DMS153 (cell line): ENCODE measurements at regions not wholly inside any gene's neighbourhood (a gene's known extent, or its start where the extent isn't known, plus 50 kb on each side); places are given as distances from the start of the nearest gene placed in this dataset.
"Not testable (repeated sequence)": the region's sequence is repeated elsewhere in the genome, so short reads cannot be mapped to it uniquely, and the experiment has no call there.

Experiments
- DNase-seq: peaks from one replicate; lab custom pipeline; 2025; lab: John Stamatoyannopoulos, UW

DNA sequence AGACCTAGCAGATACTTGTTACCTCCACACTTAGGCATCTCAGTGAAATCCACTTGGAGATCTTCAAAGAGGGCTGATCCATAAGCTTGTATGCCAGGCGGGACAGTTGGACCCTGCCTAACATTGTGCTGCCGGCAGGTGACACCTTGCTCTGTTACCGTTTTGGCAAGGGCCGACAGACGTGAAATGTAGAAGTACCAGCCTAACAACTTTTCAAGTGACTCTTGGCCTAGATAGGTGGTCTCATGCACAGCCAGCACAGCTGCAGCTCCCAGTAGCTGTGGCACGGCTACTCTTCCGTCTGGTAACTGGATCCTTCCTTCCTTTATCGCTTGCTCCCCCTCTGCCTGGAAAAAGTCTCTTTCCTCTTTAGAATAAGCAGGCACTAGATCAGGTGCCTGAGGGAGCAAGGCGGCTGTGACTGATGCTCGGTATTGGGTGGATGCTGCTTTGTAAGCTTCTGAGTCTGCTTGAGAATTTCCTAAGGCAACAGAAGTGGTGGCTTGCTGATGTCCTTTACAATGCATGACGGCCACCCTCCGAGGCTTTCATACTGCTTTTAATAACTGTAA is 713.5 kb downstream of the AMY1C start:
- no peak for DNase-seq

DNA sequence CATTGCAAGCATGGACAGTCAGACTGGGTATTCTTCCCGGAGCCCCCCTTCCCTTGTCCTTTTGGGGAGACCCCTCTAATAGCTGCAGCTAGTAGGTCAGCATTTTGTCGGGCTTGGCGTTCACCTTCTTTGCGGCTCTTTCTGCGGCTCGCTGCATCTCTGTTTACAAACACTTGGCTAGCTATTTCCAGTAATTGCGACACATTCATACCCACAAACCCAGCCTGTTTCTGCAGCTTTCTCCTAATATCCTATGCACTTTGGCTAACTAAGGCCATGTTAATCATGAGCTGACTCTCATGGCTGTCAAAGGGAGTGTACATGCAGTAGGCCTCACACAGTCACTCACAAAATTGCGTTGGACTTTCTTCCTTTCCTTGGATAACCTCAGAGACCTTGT is 716.4 kb downstream of the AMY1C start:
- DNase-seq = no peak

DNA sequence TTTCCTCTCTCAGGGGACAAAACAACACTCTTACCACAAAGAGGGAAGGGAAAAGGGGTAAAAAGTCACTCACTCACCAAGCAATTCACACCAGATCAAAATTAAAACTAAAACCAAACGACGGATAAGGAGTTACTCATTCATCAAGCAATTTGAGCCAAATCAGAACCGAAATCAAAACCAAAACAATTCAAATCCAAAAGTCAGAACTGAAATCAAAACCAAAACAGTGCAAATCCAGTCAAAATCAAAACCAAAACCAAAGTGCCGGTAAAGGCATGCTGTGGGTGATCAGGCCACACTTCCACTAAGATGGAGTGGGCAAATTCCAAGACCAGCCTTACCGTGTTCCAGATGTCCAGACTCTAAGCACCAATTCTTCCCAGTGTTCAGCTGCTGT is 717.9 kb downstream of the AMY1C start:
- no peak for DNase-seq

DNA sequence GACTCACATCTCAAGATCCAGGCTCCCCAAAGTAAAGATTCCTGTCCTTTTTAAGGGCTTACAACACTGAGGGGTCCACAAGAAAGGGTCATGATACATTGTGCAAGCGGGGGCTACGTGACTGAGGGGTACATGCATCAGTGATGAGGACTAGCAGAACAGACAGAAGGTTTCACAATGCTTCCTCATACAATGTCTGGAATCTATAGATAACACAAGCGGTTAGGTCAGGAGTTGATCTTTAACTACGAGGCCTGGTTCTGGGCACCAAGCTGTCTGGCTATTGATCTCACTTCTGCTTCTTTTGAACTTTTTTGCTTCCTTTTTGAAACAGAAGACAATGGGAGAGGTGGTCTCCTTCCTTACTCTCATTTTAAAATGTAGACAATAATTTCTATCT is 718.6 kb downstream of the AMY1C start:
- DNase-seq = no peak

DNA sequence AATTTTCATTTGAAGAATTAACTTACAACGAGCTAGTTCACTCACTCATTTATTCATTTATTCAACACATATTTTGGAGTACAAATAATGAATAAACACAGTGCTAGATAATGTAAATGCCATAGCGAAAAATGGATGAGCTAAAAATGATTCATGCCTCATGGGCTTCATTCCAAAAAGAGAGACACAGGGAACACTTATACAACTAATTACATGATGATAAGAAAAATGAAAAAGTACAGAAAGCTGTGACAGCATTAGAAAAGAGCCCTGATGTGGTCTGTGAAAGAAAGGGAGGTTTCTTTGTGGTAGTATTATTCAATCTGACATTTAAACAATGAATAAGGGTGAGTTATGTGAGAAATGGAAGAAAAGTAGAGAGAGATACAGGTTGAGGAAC is 726.4 kb downstream of the AMY1C start:
- no peak for DNase-seq

DNA sequence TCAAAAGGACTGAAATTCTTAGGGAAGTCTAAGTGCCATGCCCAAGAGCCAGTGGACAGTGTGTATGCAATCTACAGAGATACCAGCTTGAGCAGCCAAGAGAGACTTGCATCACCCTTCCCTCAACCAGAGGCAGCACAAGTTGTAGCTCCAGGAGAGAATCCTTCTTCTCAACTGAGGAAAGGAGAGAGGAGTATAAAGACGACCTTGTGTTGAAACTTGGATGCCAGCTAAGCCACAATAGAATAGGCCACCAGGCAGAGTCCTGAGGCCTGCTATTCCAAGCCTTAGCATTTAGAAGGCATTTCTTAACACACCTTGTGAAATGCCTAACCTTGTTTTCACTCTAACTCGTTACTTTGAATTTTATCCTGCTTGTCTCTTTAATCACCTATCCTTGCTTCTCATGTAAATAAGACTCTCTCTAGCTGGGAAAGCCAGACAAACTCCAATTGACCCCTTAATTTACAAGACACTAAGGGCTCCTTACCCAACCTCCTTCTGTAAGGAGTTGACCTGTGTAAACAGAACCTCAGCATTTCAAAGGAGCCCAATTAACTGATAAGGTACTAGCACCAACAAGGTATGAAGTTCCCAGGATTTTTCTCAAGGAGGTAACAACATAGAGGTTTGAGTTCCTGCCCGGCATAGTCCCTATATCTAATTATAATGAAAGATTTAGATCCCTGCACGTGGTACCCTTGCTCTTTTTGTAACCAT is 738.8 kb downstream of the AMY1C start:
- DNase-seq = no peak

DNA sequence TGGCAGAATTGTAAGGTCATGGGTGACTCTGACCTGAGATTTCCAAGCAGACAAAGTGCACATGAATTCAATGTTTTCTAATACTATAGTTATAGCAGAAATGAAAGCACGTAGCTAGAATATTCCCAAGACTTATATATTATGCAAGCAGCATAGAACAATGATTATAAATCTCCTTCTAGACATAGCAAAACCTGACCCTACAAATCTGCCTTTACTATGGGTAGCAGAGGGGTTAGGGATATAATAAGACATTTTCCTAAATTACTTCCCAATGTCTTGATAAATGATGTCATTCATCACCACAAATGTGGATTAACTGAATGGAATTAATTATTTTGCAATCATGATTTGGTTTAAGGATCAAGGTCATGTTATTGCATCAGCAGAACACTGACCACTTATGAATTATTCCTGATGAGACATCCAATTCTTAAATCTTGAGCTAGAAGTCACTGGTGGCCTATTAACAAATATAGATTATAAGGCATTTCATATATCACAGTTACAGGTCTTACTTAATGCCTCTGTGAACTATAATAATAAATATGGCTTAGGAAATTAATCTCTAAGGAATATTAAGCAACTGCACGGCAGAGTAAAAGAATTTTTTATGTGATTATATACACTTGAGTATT is 776.6 kb downstream of the AMY1C start:
- DNase-seq = no peak

DNA sequence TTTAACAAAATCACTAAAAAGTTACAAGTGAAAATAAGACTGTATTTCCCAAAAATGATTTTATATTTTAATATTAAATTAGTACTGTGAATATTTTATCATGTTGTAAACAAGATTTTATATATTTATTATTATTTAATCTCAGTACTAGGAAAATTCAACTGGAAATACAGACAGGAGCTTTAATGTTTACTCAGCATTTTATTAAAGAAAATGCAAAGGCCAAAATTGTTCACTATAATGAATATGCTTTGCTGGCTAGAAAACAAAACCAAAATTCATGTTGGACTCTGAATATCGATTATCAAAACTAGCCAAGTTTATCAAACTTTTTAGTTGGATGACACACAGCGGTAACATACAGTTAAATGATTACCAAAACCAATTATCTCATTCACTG is 782.3 kb downstream of the AMY1C start:
- DNase-seq = no peak

DNA sequence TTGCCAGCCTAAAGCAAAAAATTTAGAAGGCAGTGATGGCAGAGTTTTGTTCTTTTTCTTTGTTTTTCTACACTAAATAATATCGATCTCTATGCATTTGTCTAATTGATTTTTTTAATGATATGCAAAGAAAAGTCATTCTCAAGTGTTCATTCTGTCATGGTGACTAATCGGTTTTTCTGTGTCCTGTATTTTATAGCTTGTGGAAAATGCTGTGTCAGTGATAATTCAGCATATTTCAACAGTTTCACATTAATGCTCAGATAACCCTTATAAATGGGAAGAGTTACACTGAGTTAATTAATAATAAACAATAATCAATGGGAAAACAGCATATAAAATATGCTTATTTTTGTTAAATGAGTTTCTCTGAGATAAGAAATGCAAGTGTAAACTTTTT is 824.9 kb downstream of the AMY1C start:
- no peak for DNase-seq

DNA sequence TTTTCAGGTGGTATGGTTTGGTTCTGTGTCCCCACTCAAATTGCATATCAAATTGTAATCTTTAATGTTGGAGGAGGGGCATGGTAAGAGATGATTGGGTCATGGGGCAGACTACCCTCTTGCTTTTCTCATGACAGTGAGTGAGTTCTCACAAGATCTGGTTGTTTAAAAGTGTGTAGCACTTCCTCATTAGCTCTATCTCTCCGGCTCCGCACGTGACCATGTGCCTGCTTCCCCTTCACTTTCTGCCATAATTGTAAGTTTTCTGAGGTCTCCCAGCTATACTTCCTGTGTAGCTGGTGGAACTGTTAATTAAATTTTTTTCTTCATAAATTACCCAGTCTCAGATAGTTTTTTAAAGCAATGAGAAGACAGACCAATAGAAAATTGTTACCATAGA is 843.2 kb downstream of the AMY1C start:
- DNase-seq = no peak

DNA sequence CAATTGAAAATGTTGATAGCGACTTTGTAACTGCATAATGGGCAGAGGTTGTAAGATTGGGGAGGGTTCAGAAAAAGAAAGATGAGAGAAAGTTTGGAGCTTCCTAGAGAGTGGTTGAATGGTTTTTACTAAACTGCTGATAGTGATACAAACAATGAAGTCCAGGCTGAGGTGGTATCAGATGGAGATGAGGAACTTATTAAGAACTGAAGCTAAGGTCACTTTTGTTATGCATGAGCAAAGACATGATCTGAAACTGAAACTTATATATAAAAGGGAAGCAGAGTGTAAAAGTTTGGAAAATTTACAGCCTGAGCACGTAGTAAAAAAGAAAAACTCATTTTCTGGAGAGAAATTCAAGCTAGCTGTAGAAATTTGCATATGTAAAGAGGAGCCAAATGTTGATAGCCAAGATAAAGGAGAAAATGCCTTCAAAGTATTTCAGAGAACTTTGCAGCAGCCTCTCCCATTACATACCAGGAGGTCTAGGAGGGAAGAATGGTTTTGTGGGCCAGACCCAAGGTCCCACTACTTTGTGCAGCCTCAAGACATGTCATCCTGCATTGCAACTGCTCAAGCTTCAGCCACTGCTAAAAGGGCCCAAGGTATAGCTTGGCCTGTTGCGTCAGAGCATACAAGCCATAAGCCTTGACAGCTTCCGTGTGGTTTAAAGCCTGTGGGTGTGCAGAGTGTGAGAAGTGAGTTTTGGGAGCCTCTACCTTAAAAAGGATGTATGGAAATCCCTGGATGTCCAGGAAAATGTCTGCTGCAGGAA is 843.9 kb downstream of the AMY1C start:
- no peak for DNase-seq

DNA sequence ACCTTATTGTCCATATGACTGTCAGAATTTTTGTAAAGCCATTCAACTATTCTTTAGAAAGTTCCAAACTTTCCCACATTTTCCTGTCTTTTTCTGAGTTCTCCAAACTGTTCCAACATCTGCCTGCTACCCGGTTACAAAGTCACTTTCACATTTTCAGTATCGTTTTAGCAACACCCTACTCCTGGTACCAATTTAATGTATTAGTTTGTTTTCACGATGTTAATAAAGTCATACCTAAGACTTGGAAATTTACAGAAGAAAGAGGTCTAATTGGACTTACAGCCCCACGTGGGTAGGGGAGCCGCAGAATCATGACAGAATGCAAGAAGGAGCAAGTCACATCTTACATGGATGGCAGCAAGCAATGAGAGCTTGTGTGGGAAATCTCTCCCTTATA is 867.8 kb downstream of the AMY1C start:
- no peak for DNase-seq

DNA sequence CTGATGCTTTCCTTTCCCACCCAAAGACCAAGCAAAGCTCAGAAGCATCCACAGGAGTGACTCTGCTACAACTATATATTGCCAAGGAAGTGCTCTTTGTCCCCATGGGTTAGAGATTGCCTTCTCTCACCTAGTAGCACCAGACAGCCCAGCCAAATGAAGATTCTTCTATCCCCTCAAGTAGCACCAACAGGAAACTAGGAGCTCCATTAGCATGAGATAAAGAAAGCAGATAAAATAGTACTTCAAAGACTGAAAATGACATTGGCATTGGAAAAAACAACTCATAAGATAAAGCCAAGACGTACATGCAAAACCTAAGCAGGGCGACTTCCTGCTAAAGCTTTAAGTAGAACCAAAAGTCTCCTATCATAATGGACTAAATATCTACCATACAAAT is 871.5 kb downstream of the AMY1C start:
- DNase-seq = no peak

DNA sequence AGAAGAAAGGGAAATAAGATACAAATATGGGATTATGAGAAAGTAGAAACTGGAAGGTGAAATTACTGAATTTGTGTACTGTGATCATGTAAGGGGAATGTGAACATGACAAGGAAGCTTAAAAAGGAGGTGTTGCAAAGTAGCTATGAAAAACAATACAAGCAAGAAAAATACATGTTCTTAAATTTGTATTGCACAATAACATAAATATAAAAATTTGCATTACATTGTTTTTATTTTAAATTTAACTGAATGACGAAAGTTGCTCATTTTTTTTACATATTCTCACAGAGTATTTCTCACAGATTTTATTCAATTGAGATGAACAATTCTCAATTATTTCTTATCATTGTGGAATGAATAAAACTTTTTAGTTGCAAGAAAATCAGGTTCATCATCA is 874.8 kb downstream of the AMY1C start:
- DNase-seq = no peak

DNA sequence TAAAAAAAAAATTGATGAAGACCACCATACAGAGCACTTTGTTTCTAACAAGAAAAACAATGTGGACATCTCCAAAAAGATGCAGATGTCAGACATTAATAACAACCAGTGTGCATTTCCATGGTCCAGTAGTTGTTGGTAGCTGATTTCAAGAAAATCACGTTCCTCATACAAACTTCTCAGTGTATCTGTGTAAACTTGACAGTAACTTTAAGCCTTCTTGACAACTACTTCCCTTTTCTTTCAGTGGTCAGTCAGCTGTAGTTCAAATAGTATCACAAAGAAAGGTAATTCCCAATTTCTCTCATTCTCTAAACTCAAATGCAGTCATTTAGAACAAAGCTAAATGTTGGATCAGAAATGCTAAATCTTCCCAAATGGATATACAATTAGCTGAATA is 879.9 kb downstream of the AMY1C start:
- DNase-seq = no peak

DNA sequence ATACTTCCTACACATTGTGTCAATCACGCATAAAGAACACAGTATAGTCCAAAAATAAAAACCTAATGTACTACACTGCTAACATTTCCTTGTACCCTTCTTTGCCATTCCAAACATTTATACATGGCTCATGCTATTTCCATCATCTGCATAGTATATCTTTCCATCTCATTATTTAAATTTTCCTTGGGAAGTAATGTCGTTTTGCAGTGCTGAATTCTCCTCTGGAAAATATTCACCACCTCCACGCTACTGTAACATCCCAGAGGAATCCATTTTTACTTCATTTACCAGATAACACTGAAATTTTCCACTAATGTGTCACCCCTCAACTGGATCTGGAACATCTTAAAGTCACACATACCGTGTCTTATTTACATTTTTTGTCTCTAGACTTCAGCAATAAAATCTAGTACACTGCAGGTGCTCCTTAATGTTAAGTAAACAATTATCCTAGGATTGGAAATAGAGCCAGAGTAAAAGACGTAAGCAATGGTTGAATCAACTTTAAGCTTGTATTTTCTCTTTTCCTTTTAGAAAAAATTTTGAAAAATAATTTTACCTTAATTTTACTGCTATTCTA is 881.0 kb downstream of the AMY1C start:
- no peak for DNase-seq

DNA sequence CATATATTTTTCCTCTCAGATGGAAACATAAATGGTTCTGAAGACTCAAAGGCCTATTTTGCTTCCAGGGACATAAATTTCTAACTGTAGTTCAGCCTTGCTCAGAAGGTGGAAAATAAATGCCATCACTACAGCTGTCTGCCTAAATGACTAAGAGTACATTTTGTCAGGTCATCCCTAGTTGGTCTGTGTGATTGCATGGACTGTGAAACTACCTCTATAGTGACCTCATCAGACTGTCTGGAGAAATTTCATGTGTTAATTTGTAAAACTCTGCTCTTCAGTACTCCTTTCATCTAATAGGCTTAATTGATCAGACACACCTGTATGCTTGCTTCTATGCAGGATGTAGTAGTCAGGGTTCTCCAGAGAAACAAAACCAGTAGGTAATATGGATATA is 886.9 kb downstream of the AMY1C start:
- no peak for DNase-seq

DNA sequence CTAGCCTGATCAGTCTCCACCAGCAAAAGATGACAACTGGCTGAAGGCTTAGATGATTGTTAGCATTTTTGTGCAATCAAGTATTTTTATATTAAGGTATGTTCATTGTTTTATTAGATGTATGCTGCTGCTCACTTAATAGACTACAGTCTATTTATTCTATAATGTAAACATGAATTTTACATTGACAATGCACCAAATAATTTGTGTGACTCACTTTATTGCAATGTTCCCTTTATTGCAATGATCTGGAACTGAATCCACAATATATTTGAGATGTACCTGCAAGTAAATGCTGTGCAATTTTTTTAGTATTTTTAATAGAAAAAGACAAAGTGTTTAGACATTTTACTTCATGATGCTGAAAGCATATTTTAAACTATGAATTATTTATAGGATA is 896.5 kb downstream of the AMY1C start:
- DNase-seq = no peak

DNA sequence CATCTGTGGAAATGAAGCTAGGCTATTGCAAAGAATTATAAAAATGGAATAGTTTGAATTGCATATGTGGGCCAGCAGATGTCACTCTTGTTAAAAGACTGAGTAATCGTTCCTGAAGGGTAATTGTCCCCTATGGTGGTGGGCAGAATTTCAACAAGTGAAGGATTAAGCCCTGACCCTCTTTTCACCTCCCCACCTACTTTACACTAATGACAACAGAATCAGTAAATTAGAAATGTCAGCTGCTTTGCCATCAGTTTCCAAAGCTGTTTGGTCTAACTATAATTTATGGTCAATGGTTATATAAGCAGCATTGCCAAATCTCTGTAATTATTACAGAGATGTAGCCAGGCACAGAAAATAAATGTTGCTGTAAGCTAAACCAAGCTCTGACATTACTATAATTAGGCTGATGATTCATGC is 898.6 kb downstream of the AMY1C start:
- DNase-seq = peak; percentile 17

DNA sequence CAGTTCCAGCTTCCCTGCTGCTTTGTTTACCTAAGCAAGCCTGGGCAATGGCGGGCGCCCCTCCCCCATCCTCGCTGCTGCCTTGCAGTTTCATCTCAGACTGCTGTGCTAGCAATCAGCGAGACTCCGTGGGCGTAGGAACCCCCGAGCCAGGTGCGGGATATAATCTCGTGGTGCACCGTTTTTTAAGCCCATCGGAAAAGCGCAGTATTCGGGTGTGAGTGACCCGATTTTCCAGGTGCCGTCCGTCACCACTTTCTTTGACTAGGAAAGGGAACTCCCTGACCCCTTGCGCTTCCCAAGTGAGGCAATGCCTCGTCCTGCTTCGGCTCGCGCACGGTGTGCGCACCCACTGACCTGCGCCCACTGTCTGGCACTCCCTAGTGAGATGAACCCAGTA is 914.7 kb downstream of the AMY1C start:
- DNase-seq = not testable (repeated sequence)

DNA sequence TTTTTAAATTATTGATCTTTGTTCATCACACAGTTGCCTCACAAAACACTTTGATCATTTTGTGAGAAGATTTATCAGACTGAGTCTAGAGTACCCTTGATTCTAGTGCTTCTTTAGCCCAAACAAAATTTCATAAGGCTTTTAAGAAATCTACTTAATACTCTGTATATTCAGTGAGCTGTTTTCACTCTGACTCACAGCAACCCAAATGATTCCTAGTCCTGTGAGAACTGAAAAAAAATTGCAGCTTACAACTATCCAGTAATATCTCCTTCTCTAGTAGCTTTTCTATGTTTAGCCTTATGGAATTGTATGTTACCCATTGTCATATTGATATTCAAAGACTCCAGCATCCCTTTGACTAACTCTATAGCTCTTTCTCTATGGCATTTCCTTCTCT is 915.6 kb downstream of the AMY1C start:
- no peak for DNase-seq

DNA sequence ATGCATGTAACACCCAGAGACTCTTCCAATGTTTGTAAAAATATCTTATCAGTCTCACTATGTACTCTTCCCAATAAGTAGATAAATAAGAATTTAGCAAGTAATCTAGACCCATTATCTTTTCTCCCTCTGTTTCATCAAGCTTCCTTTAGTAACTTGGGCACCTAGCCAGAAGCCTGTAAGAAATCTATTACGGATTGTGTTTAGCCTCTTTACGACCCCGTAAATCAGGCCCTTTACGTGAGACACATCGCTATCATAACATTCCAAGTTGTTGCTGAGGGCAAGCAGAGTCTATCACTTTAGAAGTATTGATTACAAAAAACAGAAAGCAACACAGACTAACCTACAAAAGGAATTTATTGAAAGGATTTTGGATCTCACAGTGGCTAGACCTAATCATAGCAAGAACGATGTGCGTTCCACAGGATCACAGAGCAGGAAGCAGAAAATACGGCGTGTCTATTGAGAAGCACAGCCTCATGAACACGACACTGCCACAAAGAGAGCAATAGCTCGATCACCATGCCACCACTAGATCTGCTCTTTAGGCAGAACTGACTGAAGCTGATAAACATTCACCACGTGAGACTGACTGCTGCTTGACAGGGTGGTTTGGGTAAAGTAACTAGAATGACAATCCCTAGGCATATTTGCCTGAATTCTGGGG is 922.1 kb downstream of the AMY1C start:
- peak; percentile 1 for DNase-seq
